ENCODE measurements at regions not wholly inside any gene's neighbourhood (a gene's known extent, or its start where the extent isn't known, plus 50 kb on each side); places are given as distances from the start of the nearest gene placed in this dataset.

DNA sequence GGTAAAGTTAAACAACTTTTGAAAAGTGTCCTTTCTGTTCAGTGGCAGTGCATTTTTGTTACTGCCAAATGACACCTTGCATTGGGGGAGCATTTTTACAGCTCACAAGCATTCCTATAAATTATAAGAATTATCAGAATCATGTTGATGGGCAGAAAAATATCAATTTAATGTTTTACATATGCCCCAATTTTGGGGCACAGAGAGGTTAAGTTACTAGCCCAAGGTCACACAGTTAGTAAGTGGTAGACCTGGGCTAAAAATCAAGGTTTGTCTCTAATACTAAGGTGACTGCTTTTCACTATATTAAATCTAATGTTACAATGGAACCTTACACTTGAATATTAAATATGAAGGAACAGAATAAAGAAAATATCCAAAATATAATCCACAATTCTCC lies 180.1 kb upstream of the IVNS1ABP start:
- Mint-ChIP-seq H3K4me1 (ENCODE audit: low read depth) (peaks cover 13% of the 10 kb centered on the region), H3K27me3 (no peaks in the 10 kb centered on the region), H3K9me3 (ENCODE audit: low read depth) (no peaks in the 10 kb centered on the region), H3K36me3 (no peaks in the 10 kb centered on the region), H3K4me3 (no peak overlapping the region), H3K27ac (no peak overlapping the region)

DNA sequence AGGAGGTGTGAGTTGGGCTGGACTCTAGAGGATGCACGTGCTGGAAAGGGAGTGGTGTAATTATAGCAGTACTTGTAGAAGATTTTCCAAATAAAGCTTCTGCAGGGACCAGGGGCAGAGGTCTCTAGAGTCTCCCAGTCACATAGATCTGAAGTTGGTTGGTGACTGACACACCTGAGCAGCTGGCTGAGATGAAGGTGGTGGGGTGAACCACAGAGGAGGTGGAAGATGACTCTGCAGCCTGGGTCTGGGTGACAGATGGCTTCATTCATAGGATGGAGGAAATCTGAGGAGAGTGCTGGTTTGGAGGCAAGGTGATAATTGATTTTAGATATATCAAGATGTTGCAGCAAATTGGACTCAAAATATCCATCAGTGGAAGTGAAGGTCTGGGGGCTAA lies 178.9 kb upstream of the IVNS1ABP start:
- Mint-ChIP-seq H3K36me3 (no peaks in the 10 kb centered on the region), H3K27ac (no peak overlapping the region), H3K4me1 (ENCODE audit: low read depth) (peaks cover 9% of the 10 kb centered on the region), H3K27me3 (no peaks in the 10 kb centered on the region), H3K4me3 (no peak overlapping the region), H3K9me3 (ENCODE audit: low read depth) (no peaks in the 10 kb centered on the region)

DNA sequence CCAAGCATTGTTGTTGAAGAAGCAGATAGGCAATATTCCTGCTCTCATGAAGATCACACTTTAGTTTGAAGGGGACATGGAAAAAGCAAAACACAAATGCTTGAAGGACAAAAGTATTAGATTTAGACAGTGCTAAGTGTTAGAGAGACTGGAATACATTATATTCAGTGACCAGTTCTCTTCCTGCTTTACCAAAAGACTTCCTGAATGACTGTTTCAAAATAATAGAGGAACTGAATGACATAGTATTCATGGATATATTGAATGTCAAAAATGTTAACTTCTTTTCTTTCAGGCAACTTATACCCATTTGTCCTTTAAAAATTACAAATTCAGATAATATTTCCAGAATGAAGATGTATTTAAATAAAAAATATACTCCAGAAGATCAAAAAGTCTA lies 178.0 kb upstream of the IVNS1ABP start:
- Mint-ChIP-seq H3K36me3 (no peaks in the 10 kb centered on the region), H3K27ac (no peak overlapping the region), H3K9me3 (ENCODE audit: low read depth) (no peaks in the 10 kb centered on the region), H3K27me3 (no peaks in the 10 kb centered on the region), H3K4me1 (ENCODE audit: low read depth) (peaks cover 6% of the 10 kb centered on the region), H3K4me3 (no peak overlapping the region)

DNA sequence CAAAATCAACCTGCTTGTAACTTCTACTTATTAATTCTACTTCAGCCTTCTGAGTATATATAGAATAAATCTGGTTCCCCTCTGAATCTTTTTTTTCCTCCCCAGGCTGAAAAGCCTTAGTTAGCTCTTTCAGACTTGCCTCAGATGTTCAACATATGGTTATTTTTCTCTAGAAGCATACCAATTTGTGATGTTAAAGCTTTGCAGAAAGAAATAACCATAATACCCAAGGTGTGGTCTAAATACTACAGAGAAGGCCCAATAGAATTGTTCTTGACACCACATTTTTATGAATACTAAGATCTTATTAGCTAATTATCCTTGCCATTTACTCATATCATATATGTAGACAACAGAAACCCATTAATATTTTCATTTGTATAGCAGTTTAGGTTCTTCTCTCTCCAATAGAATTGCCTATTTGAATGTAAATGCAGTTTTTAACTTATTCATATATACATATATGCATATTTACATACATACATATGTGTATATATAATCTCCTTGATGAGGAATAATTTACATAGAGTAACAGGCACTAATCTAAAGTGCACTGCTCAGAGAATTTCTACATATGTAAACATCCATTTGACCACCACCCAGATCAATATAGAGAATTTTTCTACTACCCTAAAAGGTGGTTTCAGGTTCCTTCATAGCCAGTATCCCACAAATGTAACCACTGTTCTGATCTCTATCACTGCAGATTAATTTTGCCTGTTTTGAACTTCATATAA lies 175.2 kb upstream of the IVNS1ABP start:
- peaks cover 4% of the 10 kb centered on the region for H3K4me1 Mint-ChIP-seq (ENCODE audit: low read depth)
- no peaks in the 10 kb centered on the region for H3K27me3 Mint-ChIP-seq
- no peak overlapping the region for H3K4me3 Mint-ChIP-seq
- H3K9me3 Mint-ChIP-seq (ENCODE audit: low read depth) = no peaks in the 10 kb centered on the region
- no peak overlapping the region for H3K27ac Mint-ChIP-seq
- no peaks in the 10 kb centered on the region for H3K36me3 Mint-ChIP-seq

DNA sequence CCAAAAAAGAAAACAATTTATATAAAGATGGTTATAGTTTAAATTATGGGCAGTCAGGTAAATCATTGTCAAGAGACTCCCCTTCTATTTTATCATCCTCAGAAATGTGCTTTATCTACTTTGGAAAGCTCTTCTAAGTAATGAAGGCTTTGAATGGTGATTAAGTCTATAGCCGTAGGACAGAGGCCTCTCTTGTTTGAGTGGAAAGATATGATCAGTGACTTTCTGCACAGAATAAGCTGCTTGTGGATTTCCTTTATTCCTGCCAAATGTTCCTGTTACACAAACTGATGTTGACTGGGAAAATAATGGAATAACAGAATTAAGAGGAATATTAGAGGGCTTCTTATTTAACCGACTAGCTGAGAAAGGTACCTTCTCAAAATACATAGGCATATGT lies 174.6 kb upstream of the IVNS1ABP start:
- Mint-ChIP-seq H3K4me1 (ENCODE audit: low read depth) (peaks cover 4% of the 10 kb centered on the region), H3K36me3 (no peaks in the 10 kb centered on the region), H3K27me3 (no peaks in the 10 kb centered on the region), H3K27ac (no peak overlapping the region), H3K4me3 (no peak overlapping the region), H3K9me3 (ENCODE audit: low read depth) (no peaks in the 10 kb centered on the region)

DNA sequence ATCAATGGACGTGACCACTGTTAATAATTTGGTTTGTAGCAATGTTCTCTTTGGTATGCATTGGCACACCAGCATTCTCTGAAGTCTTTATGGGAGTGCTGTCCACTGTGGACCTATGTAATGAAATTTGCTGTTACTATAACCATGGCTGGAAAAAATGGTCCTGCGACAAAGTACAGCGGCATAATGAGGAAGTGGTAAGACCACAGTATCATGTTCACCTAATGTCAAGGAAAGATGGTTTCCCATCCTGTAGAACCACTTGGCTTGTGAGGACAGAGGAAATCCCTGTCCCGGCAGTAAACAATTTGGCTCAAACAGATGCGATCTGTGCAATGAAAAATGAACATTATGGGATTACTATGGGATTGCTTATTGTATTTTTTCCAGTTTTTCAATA lies 173.9 kb upstream of the IVNS1ABP start:
- Mint-ChIP-seq H3K27me3 (no peaks in the 10 kb centered on the region), H3K4me3 (no peak overlapping the region), H3K36me3 (no peaks in the 10 kb centered on the region), H3K27ac (no peak overlapping the region), H3K4me1 (ENCODE audit: low read depth) (peaks cover 4% of the 10 kb centered on the region), H3K9me3 (ENCODE audit: low read depth) (no peaks in the 10 kb centered on the region)

DNA sequence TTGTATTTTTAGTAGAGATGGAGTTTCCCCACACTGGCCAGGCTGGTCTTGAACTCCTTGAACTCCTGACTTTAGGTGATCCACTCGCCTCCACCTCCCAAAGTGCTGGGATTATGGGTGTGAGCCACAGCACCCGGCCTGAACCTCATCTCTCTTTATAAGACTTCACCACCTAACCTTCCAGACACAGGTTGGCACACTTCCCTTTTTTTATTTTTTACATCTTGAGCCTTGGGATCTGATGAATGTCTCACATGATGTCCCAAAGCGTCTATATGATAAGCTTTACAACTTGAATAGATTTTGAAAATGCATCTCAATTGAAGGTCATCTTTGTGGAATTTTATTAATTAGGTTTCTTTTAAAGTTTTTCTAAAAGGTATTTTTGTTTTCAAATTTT lies 172.4 kb upstream of the IVNS1ABP start:
- H3K27ac Mint-ChIP-seq = no peak overlapping the region
- no peaks in the 10 kb centered on the region for H3K9me3 Mint-ChIP-seq (ENCODE audit: low read depth)
- H3K36me3 Mint-ChIP-seq = no peaks in the 10 kb centered on the region
- no peaks in the 10 kb centered on the region for H3K27me3 Mint-ChIP-seq
- peaks cover 4% of the 10 kb centered on the region for H3K4me1 Mint-ChIP-seq (ENCODE audit: low read depth)
- no peak overlapping the region for H3K4me3 Mint-ChIP-seq

DNA sequence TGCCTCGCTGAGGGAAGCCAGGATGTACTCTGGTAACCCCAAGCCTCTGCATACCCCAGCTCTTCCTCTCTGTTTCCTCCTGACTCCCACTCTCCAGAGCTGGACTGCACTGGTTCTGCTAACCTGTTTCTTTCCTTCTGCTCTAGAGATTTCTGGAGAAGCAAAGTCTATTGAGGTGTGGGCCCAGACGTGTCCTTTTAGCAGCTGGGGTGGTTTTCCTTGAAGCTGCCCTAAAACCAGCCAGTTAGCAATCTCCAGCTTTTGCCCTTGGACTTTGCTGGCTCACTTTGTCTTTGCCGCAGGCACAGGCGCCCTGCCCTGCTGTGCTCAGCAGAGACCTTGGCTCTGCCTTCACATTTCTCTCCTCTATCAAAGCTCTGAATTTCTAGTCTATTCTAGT lies 171.8 kb upstream of the IVNS1ABP start:
- Mint-ChIP-seq H3K9me3 (ENCODE audit: low read depth) (no peaks in the 10 kb centered on the region), H3K27me3 (no peaks in the 10 kb centered on the region), H3K36me3 (no peaks in the 10 kb centered on the region), H3K27ac (no peak overlapping the region), H3K4me3 (no peak overlapping the region), H3K4me1 (ENCODE audit: low read depth) (peaks cover 4% of the 10 kb centered on the region)

DNA sequence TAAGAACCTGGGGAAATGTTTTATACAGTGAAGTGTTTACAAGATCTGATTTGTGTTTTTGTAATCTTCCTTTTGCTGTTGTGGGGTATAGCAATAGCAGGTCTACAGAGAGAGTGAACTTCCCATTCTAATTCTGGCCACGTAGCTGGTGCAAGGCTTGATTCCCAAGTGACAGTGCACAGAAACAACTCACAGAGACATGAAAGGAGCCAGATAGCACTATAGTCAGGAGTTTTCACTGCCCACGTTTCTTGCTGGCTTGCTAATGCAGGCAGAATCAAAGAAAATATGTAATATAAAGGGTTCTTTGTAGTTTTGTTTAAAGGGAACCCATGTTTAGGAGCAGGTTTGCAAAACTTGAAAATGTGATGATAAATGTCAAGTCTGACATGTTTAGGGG lies 170.9 kb upstream of the IVNS1ABP start:
- Mint-ChIP-seq H3K27me3 (no peaks in the 10 kb centered on the region), H3K36me3 (no peaks in the 10 kb centered on the region), H3K4me3 (no peak overlapping the region), H3K4me1 (ENCODE audit: low read depth) (peaks cover 4% of the 10 kb centered on the region), H3K9me3 (ENCODE audit: low read depth) (no peaks in the 10 kb centered on the region), H3K27ac (no peak overlapping the region)

DNA sequence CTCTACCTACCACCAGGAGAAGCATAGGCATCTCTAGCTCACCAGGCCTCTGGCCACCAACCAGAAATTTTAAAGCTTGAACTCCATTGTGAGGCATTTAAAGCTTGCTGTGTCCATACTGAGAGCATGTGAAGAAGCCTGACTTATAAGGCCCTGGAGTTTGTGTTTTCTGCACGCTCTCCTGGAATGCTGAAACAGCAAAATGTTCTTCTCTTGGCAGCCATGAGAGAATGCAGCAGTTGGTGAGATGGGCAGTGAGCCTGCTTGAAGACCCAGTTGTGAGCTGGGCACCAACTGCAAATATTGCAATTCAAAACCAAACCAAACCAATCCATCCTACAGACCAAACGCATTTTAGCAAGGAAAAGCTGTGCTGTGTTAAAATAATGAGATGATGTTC lies 170.0 kb upstream of the IVNS1ABP start:
- no peak overlapping the region for H3K27ac Mint-ChIP-seq
- no peaks in the 10 kb centered on the region for H3K9me3 Mint-ChIP-seq (ENCODE audit: low read depth)
- H3K4me1 Mint-ChIP-seq (ENCODE audit: low read depth) = peaks cover 4% of the 10 kb centered on the region
- no peaks in the 10 kb centered on the region for H3K27me3 Mint-ChIP-seq
- H3K36me3 Mint-ChIP-seq = no peaks in the 10 kb centered on the region
- no peak overlapping the region for H3K4me3 Mint-ChIP-seq

DNA sequence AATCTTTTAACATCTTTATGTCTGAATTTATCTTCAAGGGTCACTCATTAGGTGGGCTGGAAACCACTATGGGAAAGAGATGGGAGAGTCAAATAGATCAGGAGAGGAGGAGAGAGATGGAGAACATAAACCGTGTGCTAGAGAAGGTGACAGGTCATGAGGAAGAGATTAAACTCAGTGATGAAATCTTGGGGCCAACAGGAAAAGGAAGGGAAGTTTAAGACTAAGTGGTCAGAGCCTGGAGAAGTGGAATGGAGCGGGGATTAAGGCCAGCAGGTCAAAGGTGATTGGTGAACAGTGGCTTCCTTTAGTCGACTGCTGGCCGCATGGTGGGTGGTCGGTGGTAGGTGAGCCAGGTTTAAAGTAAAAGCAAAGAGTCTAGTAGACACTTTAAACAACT lies 169.3 kb upstream of the IVNS1ABP start:
- no peak overlapping the region for H3K27ac Mint-ChIP-seq
- no peak overlapping the region for H3K4me3 Mint-ChIP-seq
- H3K9me3 Mint-ChIP-seq (ENCODE audit: low read depth) = no peaks in the 10 kb centered on the region
- no peaks in the 10 kb centered on the region for H3K27me3 Mint-ChIP-seq
- peaks cover 4% of the 10 kb centered on the region for H3K4me1 Mint-ChIP-seq (ENCODE audit: low read depth)
- no peaks in the 10 kb centered on the region for H3K36me3 Mint-ChIP-seq

DNA sequence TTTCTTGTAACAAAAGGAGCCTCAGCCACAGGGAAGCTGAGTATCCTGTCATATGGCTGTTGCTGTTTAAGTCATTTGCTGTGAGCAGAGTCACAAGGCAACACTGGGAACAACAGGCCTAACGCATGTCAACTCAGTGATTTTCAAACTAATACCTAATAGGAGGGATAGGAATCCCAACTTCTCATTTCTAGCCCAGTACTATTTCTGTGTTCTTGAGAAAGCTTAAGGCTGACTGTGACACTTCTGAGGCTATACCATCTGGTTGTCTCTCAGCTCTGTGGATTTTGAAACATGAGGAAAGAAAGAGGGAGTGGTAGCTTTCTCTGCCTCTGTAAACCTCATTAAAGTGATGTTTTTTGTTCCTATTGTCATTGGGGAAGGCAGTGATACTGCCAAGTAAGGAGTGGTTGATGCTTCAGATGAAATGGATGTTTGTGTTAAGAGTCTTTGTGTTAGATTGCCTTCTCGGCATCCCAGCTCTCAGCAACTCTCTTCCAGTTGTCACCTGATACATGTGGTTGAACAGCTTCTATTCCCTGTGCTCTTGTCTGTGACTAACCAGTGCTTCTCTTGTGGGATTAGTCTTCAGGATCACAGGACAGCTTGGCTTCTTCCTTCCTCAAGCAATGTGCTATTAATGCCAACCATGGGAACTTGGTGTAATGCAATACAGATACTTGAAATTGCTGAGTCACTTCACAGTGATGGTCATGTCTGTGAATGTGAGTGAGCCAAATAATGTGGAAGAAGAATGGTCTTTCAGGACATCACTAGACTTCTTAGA lies 166.8 kb upstream of the IVNS1ABP start:
- H3K9me3 Mint-ChIP-seq (ENCODE audit: low read depth) = no peaks in the 10 kb centered on the region
- no peaks in the 10 kb centered on the region for H3K27me3 Mint-ChIP-seq
- no peak overlapping the region for H3K27ac Mint-ChIP-seq
- peaks cover 2% of the 10 kb centered on the region for H3K4me1 Mint-ChIP-seq (ENCODE audit: low read depth)
- H3K4me3 Mint-ChIP-seq = no peak overlapping the region
- no peaks in the 10 kb centered on the region for H3K36me3 Mint-ChIP-seq

DNA sequence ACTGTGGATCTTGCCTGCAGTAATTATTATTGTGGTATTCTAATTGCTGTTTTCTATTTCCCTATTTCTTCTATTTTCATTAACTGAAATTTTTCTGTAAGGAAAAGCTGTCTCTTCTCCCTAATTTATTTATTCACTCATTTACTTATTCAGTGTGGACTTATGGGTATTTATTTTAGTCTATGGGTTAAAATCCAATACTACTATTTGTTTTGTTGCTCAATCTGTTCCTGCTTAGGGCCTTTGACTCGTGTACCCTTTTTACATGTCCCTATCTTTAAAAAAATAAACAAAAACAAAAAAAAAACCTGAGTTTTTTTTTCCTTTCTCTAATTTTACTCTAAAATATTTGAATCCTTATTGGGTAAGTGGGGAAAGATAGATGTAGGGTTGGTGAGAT lies 166.2 kb upstream of the IVNS1ABP start:
- Mint-ChIP-seq H3K4me3 (no peak overlapping the region), H3K36me3 (no peaks in the 10 kb centered on the region), H3K27me3 (no peaks in the 10 kb centered on the region), H3K9me3 (ENCODE audit: low read depth) (no peaks in the 10 kb centered on the region), H3K4me1 (ENCODE audit: low read depth) (no peaks in the 10 kb centered on the region), H3K27ac (no peak overlapping the region)

DNA sequence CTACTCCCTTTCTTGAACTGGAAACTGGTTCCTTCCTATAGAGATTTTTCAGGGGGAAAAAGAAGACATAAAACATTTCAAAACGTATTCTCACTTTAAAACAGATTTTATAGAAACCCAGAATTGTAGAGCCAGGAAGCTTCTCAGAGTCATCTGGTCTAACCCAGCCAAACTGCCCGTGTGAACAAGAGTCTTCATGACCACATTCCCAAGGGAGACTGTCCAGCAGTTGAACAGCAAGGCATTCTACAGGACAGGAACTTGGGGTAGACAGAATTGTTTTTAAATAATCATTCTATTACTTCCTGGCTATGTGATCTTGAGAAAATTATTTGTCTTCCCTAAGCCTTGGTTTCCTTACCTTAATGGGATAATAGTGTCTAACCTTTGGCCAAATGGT lies 163.5 kb upstream of the IVNS1ABP start:
- Mint-ChIP-seq H3K4me3 (no peak overlapping the region), H3K27ac (no peak overlapping the region), H3K27me3 (no peaks in the 10 kb centered on the region), H3K4me1 (ENCODE audit: low read depth) (no peaks in the 10 kb centered on the region), H3K9me3 (ENCODE audit: low read depth) (no peaks in the 10 kb centered on the region), H3K36me3 (no peaks in the 10 kb centered on the region)

DNA sequence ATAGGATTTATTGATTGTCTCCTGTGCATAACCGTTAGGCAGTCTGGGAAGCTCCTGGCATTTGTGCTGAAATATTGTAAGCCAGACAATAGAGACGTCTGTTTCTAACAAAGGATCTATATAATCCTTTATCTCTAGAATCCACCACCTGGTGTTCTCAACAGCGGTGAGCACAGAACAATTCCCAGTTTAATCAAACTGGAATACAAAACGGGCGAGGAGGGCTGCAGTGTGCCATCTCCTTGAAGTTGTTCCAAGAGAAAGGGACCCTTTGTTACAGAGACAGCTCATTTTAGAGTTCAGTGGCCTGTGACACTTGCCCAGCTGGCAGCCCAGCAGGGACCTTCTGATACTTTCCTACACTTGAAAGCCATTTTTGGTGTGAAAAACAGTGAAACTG lies 162.8 kb upstream of the IVNS1ABP start:
- Mint-ChIP-seq H3K4me3 (no peak overlapping the region), H3K36me3 (no peaks in the 10 kb centered on the region), H3K4me1 (ENCODE audit: low read depth) (peaks cover 2% of the 10 kb centered on the region), H3K9me3 (ENCODE audit: low read depth) (no peaks in the 10 kb centered on the region), H3K27ac (no peak overlapping the region), H3K27me3 (no peaks in the 10 kb centered on the region)

DNA sequence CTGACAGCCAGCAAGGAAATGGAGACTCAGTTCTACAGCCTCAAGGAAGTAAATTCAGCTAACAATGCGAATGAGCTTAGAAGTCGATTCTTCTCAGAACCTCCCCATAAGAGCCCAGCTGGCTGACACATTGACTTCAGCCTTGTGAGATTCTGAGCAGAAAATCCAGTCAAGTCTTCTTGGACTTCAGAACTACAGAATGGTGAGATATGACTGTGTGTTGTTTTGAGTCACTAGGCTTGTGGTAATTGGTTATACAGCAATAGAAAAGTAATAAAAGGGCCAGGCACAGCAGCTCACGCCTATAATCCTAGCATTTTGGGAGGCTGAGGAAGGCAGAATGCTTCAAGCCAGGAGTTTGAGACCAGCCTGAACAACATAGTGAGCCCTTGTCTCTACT lies 161.8 kb upstream of the IVNS1ABP start:
- Mint-ChIP-seq H3K9me3 (ENCODE audit: low read depth) (no peaks in the 10 kb centered on the region), H3K27me3 (no peaks in the 10 kb centered on the region), H3K36me3 (no peaks in the 10 kb centered on the region), H3K4me1 (ENCODE audit: low read depth) (peaks cover 6% of the 10 kb centered on the region), H3K4me3 (no peak overlapping the region), H3K27ac (no peak overlapping the region)

Data from activated naive CD8-positive, alpha-beta T cell (primary cell).